SH-SY5Y (cell line): ENCODE measurements at regions not wholly inside any gene's neighbourhood (a gene's known extent, or its start where the extent isn't known, plus 50 kb on each side); places are given as distances from the start of the nearest gene placed in this dataset.

Experiments
- GATA2 ChIP-seq: IDR thresholded peaks from 2 replicates; pipeline ENCODE4 v1.6.1; 2011; ENCODE audit warnings: mild to moderate bottlenecking, low read depth, low read length
- GATA3 ChIP-seq: IDR thresholded peaks from 2 replicates; pipeline ENCODE4 v1.6.1; 2011; ENCODE audit warnings: low read depth, mild to moderate bottlenecking, low read length, moderate library complexity

DNA sequence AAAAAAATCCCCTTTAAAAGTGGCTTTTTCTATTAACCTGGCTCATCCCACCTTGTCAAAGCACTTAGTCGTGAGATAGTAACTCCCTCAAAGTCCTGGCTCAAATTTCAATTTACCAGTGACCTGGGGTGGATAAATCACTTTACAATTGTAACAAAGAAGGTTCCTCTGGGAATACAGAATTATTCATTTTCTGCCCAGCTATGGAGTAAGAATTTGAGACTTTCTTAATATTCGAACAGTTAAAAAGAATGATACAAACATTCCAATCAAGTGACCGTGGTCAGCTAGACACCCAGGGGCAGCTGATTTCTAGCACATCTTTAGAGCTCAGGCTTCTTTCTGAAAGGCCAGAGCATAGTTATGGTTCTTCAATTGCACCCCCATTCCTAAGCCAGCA lies 291.0 kb upstream of the TGFBR2 start:
- TF ChIP-seq GATA3 (no peak), GATA2 (no peak)
